NCI-H2227 (cell line): ENCODE measurements at regions not wholly inside any gene's neighbourhood (a gene's known extent, or its start where the extent isn't known, plus 50 kb on each side); places are given as distances from the start of the nearest gene placed in this dataset.

Experiments used
- DNase-seq: peaks from one replicate; lab custom pipeline; 2025; ENCODE audit not compliant: unreplicated experiment; lab: John Stamatoyannopoulos, UW

GRCh38 chr1:56056438-56057287, 522.7 kb downstream of the PLPP3 start:
- no peak for DNase-seq

GRCh38 chr1:56054959-56055358, 524.4 kb downstream of the PLPP3 start:
- no peak for DNase-seq

- DNase-seq = no peak
Observed at GRCh38 chr1:56052041-56052440, 527.3 kb downstream of the PLPP3 start.

- DNase-seq = no peak
Observed at GRCh38 chr1:56050911-56051310, 528.5 kb downstream of the PLPP3 start.

GRCh38 chr1:56045477-56045876, 533.9 kb downstream of the PLPP3 start:
- DNase-seq = no peak

GRCh38 chr1:56045062-56045461, 534.3 kb downstream of the PLPP3 start:
- no peak for DNase-seq

GRCh38 chr1:56036479-56036878, 542.9 kb downstream of the PLPP3 start:
- no peak for DNase-seq

- DNase-seq = no peak
Observed at GRCh38 chr1:56034847-56035481, 544.4 kb downstream of the PLPP3 start.

- no peak for DNase-seq
Observed at GRCh38 chr1:56034222-56034621, 545.1 kb downstream of the PLPP3 start.

- no peak for DNase-seq
Observed at GRCh38 chr1:56033321-56034037, 545.9 kb downstream of the PLPP3 start.

GRCh38 chr1:56032096-56032676, 547.2 kb downstream of the PLPP3 start:
- DNase-seq = no peak

GRCh38 chr1:56031001-56031400, 548.4 kb downstream of the PLPP3 start:
- no peak for DNase-seq

- DNase-seq = no peak
Observed at GRCh38 chr1:56029319-56030003, 549.9 kb downstream of the PLPP3 start.

GRCh38 chr1:56028911-56029310, 550.5 kb downstream of the PLPP3 start:
- DNase-seq = no peak

- DNase-seq = no peak
Observed at GRCh38 chr1:56028244-56028643, 551.1 kb downstream of the PLPP3 start.

GRCh38 chr1:56025942-56026341, 553.4 kb downstream of the PLPP3 start:
- DNase-seq = no peak

- no peak for DNase-seq
Observed at GRCh38 chr1:56024155-56024554, 555.2 kb downstream of the PLPP3 start.

GRCh38 chr1:56019922-56020321, 559.4 kb downstream of the PLPP3 start:
- no peak for DNase-seq

- no peak for DNase-seq
Observed at GRCh38 chr1:56019472-56019871, 559.9 kb downstream of the PLPP3 start.

- DNase-seq = no peak
Observed at GRCh38 chr1:56017336-56017735, 562.0 kb downstream of the PLPP3 start.

GRCh38 chr1:56003846-56004245, 575.5 kb downstream of the PLPP3 start:
- no peak for DNase-seq
